ENCODE measurements at regions not wholly inside any gene's neighbourhood (a gene's known extent, or its start where the extent isn't known, plus 50 kb on each side); places are given as distances from the start of the nearest gene placed in this dataset.

- no peak for DNase-seq (ENCODE audit: low read depth in 2 of 2)
Measured at GRCh38 chr10:43820663-43821062, 172.0 kb upstream of the ZNF32 start.

DNA sequence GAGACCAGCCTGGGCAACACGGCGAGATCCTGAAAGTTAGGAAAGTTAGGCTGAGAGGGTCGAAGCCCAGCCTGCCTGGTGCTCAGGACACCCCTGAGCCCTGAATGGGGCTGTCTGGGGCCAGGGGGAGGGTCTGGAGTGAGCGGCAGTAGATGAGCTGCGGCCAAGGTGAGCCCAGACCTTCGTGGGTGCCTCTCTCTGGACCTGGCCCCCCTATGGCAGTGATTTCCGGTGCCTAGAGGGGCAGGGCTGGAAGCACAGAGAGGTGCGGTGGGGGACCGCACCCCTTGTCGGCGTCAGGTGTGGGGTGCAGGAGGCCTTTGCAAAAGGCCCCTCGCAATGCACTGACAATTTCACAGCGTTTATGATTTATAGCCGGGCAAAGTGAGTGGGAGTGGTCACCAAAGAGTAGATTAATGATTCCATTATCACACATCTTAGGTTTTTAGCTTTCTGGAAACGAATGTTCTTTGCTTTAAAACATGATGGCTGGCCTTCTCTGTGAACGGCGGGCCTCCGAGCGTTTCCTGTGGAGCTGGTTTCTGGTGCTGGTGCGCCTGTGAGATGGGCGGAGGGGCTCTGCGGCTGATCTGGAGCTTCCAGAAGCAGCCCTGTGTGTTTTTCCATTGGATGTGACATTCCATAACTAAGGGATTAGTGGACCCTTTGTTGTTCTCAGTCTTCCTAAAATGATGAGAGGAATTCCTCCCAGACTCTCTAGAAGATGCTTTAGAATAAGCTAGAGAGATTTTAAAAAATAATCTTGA lies 171.0 kb upstream of the ZNF32 start:
- DNase-seq (ENCODE audit: low read depth in 2 of 2), result no peak

DNA sequence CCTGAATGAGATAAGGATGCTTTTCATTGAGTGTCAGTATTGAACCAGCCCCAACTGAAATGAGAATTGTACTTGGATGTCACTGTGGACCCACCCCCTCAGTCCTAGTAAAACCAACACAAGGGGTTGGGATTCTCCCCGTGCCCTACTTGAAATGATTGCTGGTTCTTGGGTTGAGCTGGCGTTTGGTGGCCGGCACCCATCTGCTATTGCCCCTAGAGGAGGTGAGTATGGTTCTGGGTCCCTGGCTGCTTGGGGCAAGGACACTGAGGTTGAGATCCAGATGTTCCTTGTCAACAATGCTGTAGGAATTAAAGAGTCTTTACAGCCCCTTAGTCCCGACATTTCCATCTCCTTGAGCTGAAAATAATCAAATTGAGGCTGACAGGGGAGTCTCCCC lies 170.0 kb upstream of the ZNF32 start:
- no peak for DNase-seq (ENCODE audit: low read depth in 2 of 2)

GRCh38 chr10:43817368-43817767 lies 168.7 kb upstream of the ZNF32 start:
- no peak for DNase-seq (ENCODE audit: low read depth in 2 of 2)

- DNase-seq (ENCODE audit: low read depth in 2 of 2), result peak; percentile 49 to 64
Measured at GRCh38 chr10:43816351-43817321, 168.0 kb upstream of the ZNF32 start.

DNA sequence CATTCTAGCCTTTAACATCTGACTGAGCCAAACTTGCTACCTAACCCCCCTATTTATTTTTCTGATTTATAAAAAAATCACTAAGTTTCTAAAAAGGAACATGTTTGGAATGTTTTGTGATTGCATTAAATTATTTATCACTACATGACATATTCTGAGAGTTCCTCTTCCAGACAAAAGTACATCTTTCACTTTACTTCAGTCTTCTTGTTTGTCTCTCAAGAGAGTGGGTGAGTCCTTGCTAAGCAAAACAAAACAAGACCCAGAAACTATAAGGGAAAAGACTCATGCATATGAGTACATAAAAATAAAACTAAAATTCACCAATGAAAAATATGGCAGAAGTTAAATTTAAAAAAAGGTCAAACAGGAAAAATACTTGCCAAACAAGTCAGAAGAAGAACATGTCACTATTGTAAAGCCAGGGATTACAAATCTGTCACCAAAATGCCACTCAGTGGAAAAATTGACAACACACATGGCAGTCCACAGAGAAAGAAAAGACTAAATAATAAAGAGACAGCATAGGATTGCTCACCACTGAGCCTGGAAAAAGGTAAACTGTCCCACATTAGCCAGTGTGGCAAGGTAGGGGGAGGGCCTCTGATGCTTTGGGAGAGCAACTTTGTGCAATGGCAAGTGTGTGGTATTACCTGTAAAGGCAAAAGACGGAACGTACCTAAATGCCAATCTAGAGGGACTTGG lies 166.7 kb upstream of the ZNF32 start:
- no peak for DNase-seq (ENCODE audit: low read depth in 2 of 2)

DNA sequence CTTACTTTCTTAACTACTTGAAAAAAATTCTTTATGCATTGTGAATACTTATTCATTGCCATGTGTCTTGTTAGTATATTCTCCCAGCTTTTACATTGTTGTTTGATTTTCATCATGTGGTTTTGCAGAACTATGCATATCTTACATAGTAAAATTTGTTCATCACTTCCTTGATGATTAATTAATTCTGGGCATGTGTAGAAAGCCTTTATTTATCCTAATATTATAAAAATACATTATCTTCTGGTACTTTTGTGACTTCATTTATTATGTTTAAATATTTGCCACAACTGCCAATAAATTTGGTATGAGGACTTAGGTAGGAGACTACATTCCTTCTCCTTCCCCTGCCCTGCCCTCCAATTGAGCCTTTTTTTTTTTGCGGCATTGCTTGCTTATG lies 166.0 kb upstream of the ZNF32 start:
- no peak for DNase-seq (ENCODE audit: low read depth in 2 of 2)

DNA sequence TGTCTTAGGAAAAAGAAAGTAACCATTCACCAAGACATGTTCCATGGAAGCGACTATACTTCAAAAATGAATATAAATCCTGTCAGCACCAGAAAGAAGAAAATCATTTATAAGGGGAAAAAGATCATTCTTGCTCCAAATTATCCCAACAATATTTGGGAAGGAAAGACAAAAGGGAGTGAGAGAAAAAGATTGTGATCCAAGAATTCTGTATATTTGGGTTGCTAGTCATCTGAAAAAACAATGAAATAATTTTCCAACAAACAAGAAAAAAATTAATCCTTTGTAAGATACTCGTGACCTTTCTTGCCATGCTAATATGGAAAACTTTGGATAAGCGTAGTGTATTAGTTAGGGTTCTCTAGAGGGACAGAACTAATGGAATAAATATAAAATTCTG lies 163.2 kb upstream of the ZNF32 start:
- no peak for DNase-seq (ENCODE audit: low read depth in 2 of 2)

- DNase-seq (ENCODE audit: low read depth in 2 of 2), result no peak
Measured at GRCh38 chr10:43809211-43809930, 160.7 kb upstream of the ZNF32 start.

DNA sequence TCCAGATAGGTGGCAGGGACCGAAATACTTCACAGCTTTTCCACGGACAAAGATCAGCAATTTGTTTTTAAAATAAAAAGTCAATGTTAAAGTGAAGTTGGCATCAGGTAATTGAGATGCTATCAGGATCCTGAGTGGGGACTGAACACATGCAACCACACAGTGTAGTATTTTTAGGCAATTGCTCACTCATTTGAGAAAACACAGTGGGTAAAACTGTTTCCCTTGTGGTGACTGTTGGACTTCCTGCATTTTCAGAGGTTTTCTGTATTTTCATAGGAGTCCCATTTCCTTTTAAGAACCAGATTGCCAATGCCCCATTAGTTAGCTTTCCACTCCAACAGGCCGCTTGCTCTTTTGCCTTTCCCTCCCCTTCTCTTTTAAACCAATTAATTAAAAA lies 159.5 kb upstream of the ZNF32 start:
- DNase-seq (ENCODE audit: low read depth in 2 of 2), result no peak

- no peak for DNase-seq (ENCODE audit: low read depth in 2 of 2)
Measured at GRCh38 chr10:43806831-43807640, 158.4 kb upstream of the ZNF32 start.

- DNase-seq (ENCODE audit: low read depth in 2 of 2), result no peak
Measured at GRCh38 chr10:43803791-43804190, 155.1 kb upstream of the ZNF32 start.

GRCh38 chr10:43802988-43803696 lies 154.5 kb upstream of the ZNF32 start:
- no peak for DNase-seq (ENCODE audit: low read depth in 2 of 2)

DNA sequence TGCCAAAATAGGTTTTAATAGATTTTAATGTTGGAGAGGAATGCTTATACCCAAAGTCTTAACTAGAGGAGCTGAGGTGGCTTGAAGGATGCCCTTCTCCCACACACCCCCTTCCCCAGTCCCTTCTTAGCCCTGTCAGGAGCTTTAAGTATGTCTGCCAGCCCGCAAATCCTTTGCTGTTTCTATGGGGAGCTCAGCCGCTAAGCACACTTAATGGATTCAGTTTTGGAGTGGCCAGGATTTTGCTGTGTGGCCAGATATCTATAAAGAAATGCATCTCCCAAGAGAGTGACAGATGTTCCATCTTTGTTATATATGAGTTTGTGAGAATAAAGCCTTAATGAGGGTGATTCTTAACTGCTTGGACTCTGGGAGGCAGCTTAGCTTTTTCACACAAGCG lies 152.9 kb upstream of the ZNF32 start:
- DNase-seq (ENCODE audit: low read depth in 2 of 2), result no peak

- DNase-seq (ENCODE audit: low read depth in 2 of 2), result no peak
Measured at GRCh38 chr10:43801140-43801539, 152.5 kb upstream of the ZNF32 start.

DNA sequence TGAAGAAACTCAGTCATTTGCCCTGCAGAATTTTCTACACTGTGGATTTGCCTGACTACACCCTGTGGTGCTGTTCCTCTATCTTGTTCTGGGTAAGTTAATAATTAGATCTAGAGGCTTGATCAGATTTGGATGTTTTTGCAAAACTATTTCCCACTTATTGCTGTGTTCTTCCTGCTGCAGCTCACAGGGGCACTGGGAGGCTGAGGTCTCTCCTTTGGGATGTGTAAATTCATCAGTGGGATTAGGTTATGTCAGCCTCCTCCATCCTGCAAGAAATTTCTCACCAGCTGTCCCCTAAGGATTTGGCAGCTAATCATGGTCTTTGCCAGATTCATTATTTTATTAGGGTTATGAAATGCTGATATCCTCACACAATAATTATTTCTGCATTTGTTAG lies 148.1 kb upstream of the ZNF32 start:
- DNase-seq (ENCODE audit: low read depth in 2 of 2), result no peak

- DNase-seq (ENCODE audit: low read depth in 2 of 2), result no peak
Measured at GRCh38 chr10:43795639-43796038, 147.0 kb upstream of the ZNF32 start.

- DNase-seq (ENCODE audit: low read depth in 2 of 2), result no peak
Measured at GRCh38 chr10:43795093-43795492, 146.4 kb upstream of the ZNF32 start.

GRCh38 chr10:43794181-43794815 lies 145.6 kb upstream of the ZNF32 start:
- no peak for DNase-seq (ENCODE audit: low read depth in 2 of 2)

DNA sequence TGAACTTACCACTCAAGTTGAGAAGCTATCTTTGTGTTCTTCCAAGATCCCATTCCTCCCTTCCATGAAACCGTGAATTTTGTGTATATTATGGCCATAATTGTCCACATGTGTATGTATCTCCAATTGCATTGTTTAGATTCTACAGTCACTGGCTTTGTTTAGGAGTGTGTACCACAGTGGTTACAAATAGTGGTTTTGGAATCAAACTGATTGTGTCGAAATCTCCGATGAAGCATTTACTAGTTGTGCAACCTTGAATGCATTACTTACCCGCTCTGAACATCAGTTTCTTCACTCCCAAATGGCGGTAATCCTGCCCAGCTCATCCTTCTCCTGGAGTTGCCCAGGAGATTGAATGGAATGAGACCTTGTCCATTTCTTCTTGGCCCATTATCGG lies 145.0 kb upstream of the ZNF32 start:
- DNase-seq (ENCODE audit: low read depth in 2 of 2), result no peak
